Stimulated activated naive B cell treated with anti-CD40 and anti-IgM and Interleukin-4, amounts not matched to agents 10 μg/mL and 1 μg/mL and 100 μg/mL, for 72 hours (primary cell): ENCODE measurements at regions not wholly inside any gene's neighbourhood (a gene's known extent, or its start where the extent isn't known, plus 50 kb on each side); places are given as distances from the start of the nearest gene placed in this dataset.

Source experiments
- ATAC-seq, 2 donors: fragments of 150-1000 bp; cut with Tn5 transposase; replicated peaks; 2 replicates each; pipeline ENCODE4 v1.10.0; 2021; ENCODE audit warnings: moderate library complexity in 1 of 2
- DNase-seq: peaks from one replicate; pipeline ENCODE4 v3.0.0; 2021
- H3K27ac Mint-ChIP-seq: one replicate; pipeline ENCODE4 v1.8.0; 2022; ENCODE audit warnings: mild to moderate bottlenecking, mixed read lengths
- H3K27me3 Mint-ChIP-seq, 2 donors: one replicate each; pipeline ENCODE4 v1.8.0; 2022; ENCODE audit warnings: mixed read lengths in 2 of 2
- H3K36me3 Mint-ChIP-seq, 2 donors: one replicate each; pipeline ENCODE4 v1.8.0; 2022; ENCODE audit warnings: mixed read lengths in 2 of 2, mild to moderate bottlenecking in 1 of 2
- H3K4me1 Mint-ChIP-seq, 2 donors: one replicate each; pipeline ENCODE4 v1.8.0; 2022; ENCODE audit warnings: mixed read lengths in 2 of 2, mild to moderate bottlenecking in 1 of 2
- H3K4me3 Mint-ChIP-seq, 2 donors: one replicate each; pipeline ENCODE4 v1.8.0; 2022; ENCODE audit warnings: mild to moderate bottlenecking in 2 of 2, mixed read lengths in 2 of 2, moderate library complexity in 1 of 2
- H3K9me3 Mint-ChIP-seq, 2 donors: one replicate each; pipeline ENCODE4 v1.8.0; 2022; ENCODE audit warnings: mixed read lengths in 2 of 2, mild to moderate bottlenecking in 1 of 2

DNA sequence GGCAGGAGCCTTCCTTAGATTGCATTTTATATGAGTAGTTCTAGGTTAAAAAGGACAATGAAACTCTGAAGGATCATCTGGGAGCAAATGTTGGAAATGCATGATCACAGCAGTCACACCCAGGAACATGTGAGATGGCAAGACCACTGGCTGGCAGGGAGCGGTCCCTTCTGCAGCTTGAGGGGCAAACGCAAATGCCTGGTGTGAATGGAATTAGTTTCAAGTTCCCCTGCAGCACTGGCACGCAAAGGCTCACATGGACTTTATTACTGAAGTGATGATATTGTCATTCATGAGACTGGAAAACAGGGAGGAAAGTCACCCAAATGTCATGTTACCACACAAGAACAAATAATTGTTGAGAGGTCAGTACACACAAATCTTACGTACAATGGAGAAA lies 223.3 kb downstream of the FBXO15 start:
- no peak for ATAC-seq
- no peaks in the 10 kb centered on the region for H3K4me1 Mint-ChIP-seq
- no peak for DNase-seq

DNA sequence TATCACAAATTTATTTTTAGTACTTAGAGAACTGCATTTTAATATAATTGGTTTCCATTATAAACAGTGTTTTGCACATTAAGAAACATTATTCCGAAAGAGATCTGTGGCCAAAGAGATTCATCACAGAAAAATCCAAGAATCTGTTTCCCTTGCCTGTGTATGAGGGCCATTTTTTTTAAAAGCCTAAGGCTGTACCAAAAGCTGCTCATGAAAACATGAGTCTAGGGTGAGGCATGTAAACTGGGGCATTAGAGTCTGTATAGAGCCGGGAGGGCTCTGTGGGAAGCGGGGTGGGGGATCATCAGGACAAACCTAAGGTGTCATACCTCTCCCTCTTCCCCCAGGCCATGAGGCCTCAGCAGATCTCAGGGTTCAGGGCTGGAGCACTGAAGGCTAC lies 223.8 kb downstream of the FBXO15 start:
- H3K27me3 Mint-ChIP-seq, result peaks cover 18 to 20% of the 10 kb centered on the region in 2 donors
- ATAC-seq (no peak), DNase-seq (no peak)
- H3K36me3 Mint-ChIP-seq, result no peaks in the 10 kb centered on the region
- no peak overlapping the region for H3K27ac Mint-ChIP-seq
- no peaks in the 10 kb centered on the region for H3K9me3 Mint-ChIP-seq
- no peaks in the 10 kb centered on the region for H3K4me1 Mint-ChIP-seq
- no peak overlapping the region for H3K4me3 Mint-ChIP-seq

More for the DNA sequence above, 223.3 kb downstream of the FBXO15 start:
- no peaks in the 10 kb centered on the region for H3K36me3 Mint-ChIP-seq
- H3K9me3 Mint-ChIP-seq, result no peaks in the 10 kb centered on the region
- peaks cover 18 to 20% of the 10 kb centered on the region in 2 donors for H3K27me3 Mint-ChIP-seq
- no peak overlapping the region for H3K27ac Mint-ChIP-seq
- H3K4me3 Mint-ChIP-seq, result no peak overlapping the region

DNA sequence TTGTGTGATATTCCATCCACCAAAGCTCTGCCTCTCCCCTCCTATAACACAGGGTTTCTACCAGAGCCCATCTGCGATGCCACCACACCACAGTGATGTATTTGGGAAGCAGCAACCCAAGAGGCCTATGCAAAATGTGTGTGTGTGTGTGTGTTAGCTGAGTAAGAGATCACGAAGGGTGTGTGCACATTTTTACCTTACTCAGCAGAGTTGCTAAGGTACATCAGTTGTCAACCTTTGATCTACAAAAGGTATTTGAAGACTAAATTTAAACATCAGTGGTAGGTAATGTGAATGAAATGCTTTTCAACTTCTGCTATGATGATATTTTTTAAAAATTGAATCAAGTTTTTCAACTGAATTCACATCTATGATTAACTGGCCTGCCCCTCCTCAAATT lies 227.6 kb downstream of the FBXO15 start:
- Mint-ChIP-seq H3K4me3 (no peak overlapping the region), H3K9me3 (no peaks in the 10 kb centered on the region), H3K27me3 (peaks cover 18 to 20% of the 10 kb centered on the region in 2 donors), H3K36me3 (no peaks in the 10 kb centered on the region), H3K4me1 (no peaks in the 10 kb centered on the region), H3K27ac (no peak overlapping the region)
- DNase-seq, result no peak
- no peak for ATAC-seq

DNA sequence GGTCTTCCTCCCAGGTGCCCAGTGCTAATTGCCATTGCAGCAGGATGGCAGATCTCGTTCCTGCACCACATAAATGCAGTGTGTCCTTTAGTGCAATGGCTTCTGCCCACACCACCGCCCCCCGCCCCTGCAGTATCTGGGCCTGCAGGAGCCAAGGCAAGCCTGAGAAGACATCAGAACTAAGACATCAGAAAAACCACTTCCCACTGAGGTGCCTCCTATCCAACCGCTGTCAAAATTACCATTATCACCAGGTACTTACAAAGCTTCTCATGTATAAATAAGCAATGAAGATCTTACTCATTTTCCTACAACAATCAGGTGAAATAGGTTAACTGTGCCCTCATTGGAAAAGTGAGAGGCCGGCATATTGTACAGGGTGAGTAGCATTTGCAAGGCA lies 228.8 kb downstream of the FBXO15 start:
- no peak overlapping the region for H3K27ac Mint-ChIP-seq
- peaks cover 13 to 20% of the 10 kb centered on the region in 2 donors for H3K27me3 Mint-ChIP-seq
- H3K9me3 Mint-ChIP-seq, result no peaks in the 10 kb centered on the region
- H3K4me3 Mint-ChIP-seq, result no peak overlapping the region
- H3K36me3 Mint-ChIP-seq, result no peaks in the 10 kb centered on the region
- H3K4me1 Mint-ChIP-seq, result no peaks in the 10 kb centered on the region
- DNase-seq, result no peak
- no peak for ATAC-seq

DNA sequence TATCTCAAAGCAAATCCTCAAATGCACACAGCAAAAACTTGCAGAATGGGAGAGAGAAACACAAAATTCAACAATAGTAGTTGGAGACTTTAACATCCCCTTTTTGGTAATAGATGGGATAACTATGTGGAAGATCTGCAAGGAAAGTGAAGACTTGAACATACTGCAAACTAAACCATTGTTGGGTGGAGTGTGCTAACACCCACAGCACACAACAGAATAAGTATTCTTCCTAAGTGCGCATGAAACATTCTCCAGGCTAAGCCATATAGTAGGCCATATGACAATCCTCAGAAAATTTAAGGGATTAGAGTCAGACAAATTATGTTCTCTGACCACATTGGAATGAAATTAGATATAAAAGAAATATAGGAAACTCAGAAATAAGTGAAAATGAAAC lies 230.6 kb downstream of the FBXO15 start:
- no peak for DNase-seq
- Mint-ChIP-seq H3K27me3 (peaks cover 18% of the 10 kb centered on the region in 2 donors), H3K4me1 (no peaks in the 10 kb centered on the region), H3K36me3 (no peaks in the 10 kb centered on the region), H3K4me3 (no peak overlapping the region), H3K9me3 (peaks cover 0 to 1% of the 10 kb centered on the region in 2 donors), H3K27ac (no peak overlapping the region)
- no peak for ATAC-seq

DNA sequence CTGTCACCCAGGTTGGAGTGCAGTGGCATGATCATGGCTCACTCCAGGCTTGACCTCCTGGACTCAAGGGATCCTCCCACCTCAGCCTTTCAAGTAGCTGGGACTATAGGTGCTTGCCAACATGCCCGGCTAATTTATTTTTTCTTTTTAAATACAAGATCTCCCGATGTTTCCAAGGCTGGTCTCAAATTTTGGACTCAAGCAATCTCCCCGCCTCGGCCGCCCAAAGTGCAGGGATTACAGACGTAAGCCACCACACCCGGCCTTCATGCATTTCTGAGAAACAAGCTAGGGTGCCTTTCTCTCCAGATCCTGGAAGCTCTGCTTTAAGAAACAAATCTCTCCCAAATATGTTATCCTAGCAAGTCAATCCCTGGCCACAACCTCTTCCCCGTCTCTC lies 234.1 kb downstream of the FBXO15 start:
- H3K27ac Mint-ChIP-seq, result no peak overlapping the region
- H3K4me3 Mint-ChIP-seq, result no peak overlapping the region

DNA sequence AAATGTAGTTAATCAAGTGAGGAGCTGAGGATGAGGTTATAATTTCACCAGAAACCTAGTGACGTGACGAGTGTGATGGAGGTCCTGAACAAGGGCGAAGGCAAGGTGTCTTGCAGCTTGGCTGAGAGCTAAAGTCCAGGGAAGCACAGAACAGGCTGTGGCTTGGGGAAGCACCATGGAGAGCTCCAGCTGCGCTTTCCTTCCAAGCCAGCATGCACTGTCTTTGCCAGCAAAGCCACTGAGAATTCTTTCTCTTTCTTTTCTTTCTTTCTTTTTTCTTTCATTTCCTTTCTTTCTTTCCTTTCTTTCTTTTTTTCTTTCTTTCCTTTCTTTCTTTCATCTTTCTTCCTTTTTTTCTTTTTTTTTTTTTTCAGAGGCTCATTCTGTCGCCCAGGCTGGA lies 239.3 kb downstream of the FBXO15 start:
- H3K27me3 Mint-ChIP-seq, result peaks cover 23 to 25% of the 10 kb centered on the region in 2 donors
- no peak overlapping the region for H3K4me3 Mint-ChIP-seq
- DNase-seq (no peak), ATAC-seq (no peak)
- H3K27ac Mint-ChIP-seq, result no peak overlapping the region
- H3K9me3 Mint-ChIP-seq, result peaks cover 0 to 1% of the 10 kb centered on the region in 2 donors
- no peaks in the 10 kb centered on the region for H3K4me1 Mint-ChIP-seq
- H3K36me3 Mint-ChIP-seq, result no peaks in the 10 kb centered on the region

More for the DNA sequence above, 234.1 kb downstream of the FBXO15 start:
- H3K9me3 Mint-ChIP-seq, result peaks cover 0 to 1% of the 10 kb centered on the region in 2 donors
- DNase-seq, result no peak
- no peak for ATAC-seq
- H3K36me3 Mint-ChIP-seq, result no peaks in the 10 kb centered on the region
- peaks cover 14 to 17% of the 10 kb centered on the region in 2 donors for H3K27me3 Mint-ChIP-seq
- H3K4me1 Mint-ChIP-seq, result no peaks in the 10 kb centered on the region

DNA sequence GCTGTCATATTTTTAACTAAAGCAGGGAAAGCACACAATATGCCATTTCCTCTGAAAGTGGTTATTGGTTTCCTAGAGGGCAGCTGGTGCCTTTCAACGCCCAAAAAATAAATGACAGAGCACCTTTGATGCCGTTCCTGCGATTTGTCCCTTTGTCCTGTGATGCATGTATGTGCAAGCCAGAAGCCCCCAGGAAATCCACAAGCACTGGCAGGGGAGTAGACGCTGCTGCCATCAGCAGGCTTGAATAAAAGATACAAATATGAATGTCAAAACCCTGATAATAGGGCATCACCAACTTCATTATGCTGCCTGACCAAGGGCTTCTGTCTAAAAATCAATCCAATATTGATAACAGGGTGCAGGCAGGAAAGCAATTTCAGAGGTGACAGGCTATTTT lies 246.1 kb downstream of the FBXO15 start:
- Mint-ChIP-seq H3K9me3 (no peaks in the 10 kb centered on the region), H3K4me1 (no peaks in the 10 kb centered on the region), H3K27me3 (peaks cover 8 to 14% of the 10 kb centered on the region in 2 donors), H3K36me3 (no peaks in the 10 kb centered on the region), H3K27ac (no peak overlapping the region), H3K4me3 (no peak overlapping the region)
- DNase-seq, result no peak
- no peak for ATAC-seq

DNA sequence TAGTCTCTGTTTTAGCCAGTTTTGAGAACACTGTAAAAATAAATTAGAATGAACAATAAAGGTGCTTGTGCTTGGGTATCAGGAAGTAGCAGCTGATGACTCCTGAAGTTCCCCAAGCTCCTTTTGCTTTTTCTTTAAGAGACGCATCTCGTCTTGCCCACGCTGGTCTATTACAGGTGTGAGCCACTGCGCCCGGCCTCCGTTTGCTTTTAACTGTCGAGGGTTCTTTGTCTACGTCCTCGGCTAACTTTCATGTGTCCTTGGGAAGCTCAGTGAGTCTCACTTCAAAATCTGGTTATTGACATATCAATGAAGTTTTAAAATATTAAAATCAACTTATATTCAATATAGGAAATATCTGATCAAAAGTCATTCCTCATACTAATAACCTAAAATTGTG lies 246.5 kb downstream of the FBXO15 start:
- no peaks in the 10 kb centered on the region for H3K9me3 Mint-ChIP-seq
- ATAC-seq, result no peak
- H3K4me1 Mint-ChIP-seq, result peaks cover 0 to 4% of the 10 kb centered on the region in 2 donors
- no peak overlapping the region for H3K27ac Mint-ChIP-seq
- H3K27me3 Mint-ChIP-seq, result peaks cover 5 to 10% of the 10 kb centered on the region in 2 donors
- H3K4me3 Mint-ChIP-seq, result no peak overlapping the region
- no peaks in the 10 kb centered on the region for H3K36me3 Mint-ChIP-seq
- no peak for DNase-seq

DNA sequence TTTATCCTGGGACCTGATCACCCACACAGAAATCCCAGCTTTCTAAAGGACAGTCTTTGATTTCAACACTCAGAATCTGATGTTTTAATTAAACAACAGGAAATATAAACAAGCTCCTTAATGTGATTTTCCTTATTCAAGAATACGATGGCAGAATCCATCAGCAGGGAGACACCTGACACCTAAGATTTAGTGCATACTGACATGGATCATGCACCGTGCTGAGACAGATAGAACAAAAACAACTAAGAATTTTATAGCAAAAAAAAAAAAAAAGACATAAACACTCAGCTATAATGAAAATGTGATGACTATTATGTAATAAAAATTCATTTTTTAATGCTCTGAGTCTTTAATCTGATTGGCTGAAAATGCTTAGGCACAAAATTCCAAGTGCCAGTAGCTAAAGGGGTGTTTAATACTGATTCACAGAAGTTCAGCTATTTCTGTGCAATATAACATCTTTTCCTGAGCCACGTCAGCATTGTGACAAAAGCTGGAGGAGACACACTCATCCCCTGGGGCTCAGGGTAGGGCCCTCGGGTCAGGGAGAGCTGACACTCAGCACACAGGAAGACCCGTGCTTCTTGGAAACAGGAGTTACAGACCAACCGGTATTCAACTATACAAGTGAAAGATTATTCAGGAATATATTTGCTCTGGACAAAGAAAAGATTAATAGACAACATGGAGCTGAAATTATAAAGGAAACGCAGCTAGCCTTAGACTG lies 247.4 kb downstream of the FBXO15 start:
- H3K4me1 Mint-ChIP-seq, result peaks cover 1 to 9% of the 10 kb centered on the region in 2 donors
- H3K9me3 Mint-ChIP-seq, result no peaks in the 10 kb centered on the region
- peaks cover 5 to 8% of the 10 kb centered on the region in 2 donors for H3K27me3 Mint-ChIP-seq
- no peak overlapping the region for H3K4me3 Mint-ChIP-seq
- no peaks in the 10 kb centered on the region for H3K36me3 Mint-ChIP-seq
- ATAC-seq, result no peak
- no peak overlapping the region for H3K27ac Mint-ChIP-seq
- DNase-seq, result no peak

DNA sequence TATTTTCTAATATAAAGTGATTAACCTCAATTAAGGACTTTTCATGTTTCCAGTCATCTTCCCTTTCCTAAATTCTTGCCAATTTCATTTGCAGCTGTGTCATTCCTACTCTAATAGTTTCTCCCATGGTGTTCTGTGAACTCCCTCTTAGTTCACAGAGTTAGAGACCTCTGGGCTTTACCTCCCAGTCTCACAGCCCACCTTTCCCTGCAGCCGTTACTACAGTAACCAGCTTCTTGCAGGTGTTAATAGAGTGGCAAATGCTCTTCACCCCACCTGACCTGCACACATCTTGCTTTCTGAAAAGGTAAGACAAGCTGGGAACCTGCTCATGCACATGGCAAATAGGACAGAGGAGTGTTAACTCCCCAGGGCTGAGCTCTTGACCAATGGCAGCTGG lies 250.1 kb downstream of the FBXO15 start:
- Mint-ChIP-seq H3K27ac (no peak overlapping the region), H3K27me3 (peaks cover 0 to 4% of the 10 kb centered on the region in 2 donors), H3K36me3 (no peaks in the 10 kb centered on the region), H3K4me3 (no peak overlapping the region), H3K4me1 (peaks cover 1 to 9% of the 10 kb centered on the region in 2 donors), H3K9me3 (no peaks in the 10 kb centered on the region)
- ATAC-seq (no peak), DNase-seq (no peak)

DNA sequence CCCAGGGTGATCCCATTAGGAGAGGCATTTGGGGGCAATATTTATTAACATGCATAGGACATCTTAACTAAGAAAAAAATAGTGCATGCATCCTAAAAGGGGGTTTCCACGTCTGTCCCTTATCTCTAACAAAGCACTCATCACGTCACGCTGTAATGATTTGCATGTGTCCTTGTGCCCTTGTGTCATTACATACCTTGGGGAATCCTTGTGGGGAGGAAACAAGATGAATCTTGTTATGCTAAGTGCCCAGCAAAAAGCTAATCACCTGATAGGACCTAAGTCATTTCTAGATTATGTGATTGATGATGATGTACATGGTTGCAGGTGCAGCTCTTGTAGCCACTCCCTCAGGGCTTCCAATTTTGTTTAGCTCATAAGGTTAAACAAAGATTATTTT lies 250.9 kb downstream of the FBXO15 start:
- ATAC-seq (peak; percentile 66 to 91), DNase-seq (peak; percentile 2)
- Mint-ChIP-seq H3K9me3 (no peaks in the 10 kb centered on the region), H3K4me1 (peaks cover 1 to 14% of the 10 kb centered on the region in 2 donors), H3K27ac (peak overlapping the region; percentile 42), H3K36me3 (no peaks in the 10 kb centered on the region), H3K4me3 (no peak overlapping the region), H3K27me3 (peaks cover 0 to 4% of the 10 kb centered on the region in 2 donors)

DNA sequence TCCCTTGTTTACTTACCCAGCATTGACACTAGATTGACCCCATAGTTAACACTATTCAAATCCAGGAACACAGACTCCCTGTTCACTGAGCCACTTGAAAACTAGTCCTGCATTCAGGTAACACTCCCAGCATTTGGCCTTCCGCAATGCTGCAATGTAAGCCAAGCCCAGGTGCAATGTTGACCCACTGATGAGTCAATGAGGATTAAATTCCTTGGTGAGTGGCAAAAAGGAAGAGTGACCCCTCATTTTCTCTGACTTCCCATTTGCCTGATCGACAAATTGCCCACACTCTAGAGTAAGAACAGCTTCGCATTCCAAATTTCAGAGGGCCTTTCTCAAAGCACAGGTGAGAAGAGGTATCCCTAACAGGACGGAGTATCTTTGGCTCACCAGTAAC lies 251.9 kb downstream of the FBXO15 start:
- no peak overlapping the region for H3K4me3 Mint-ChIP-seq
- no peak for ATAC-seq
- peaks cover 2 to 4% of the 10 kb centered on the region in 2 donors for H3K27me3 Mint-ChIP-seq
- no peak overlapping the region for H3K27ac Mint-ChIP-seq
- peaks cover 1 to 14% of the 10 kb centered on the region in 2 donors for H3K4me1 Mint-ChIP-seq
- H3K9me3 Mint-ChIP-seq, result no peaks in the 10 kb centered on the region
- no peak for DNase-seq
- no peaks in the 10 kb centered on the region for H3K36me3 Mint-ChIP-seq

DNA sequence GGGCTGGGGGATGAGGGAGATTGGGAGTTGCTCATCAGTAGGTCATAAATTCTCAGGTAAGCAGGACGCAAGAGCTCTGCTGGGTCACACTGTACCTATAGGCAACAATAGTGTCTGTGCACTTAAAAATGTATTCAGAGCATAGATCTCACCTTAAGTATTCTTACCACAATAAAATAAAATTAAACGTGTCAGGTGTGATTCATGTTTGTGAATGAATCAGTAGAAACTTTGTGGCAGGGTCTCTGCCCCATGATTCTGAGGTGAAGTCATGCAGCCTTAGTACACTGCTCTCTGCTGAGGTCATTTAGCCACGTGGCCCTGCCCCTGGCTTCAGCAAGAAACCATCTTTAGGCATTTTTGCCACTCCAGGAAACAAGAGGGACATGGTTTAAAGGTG lies 253.8 kb downstream of the FBXO15 start:
- H3K36me3 Mint-ChIP-seq, result no peaks in the 10 kb centered on the region
- no peak overlapping the region for H3K4me3 Mint-ChIP-seq
- H3K9me3 Mint-ChIP-seq, result no peaks in the 10 kb centered on the region
- peaks cover 4 to 6% of the 10 kb centered on the region in 2 donors for H3K27me3 Mint-ChIP-seq
- peaks cover 1 to 14% of the 10 kb centered on the region in 2 donors for H3K4me1 Mint-ChIP-seq
- H3K27ac Mint-ChIP-seq, result no peak overlapping the region
- DNase-seq (no peak), ATAC-seq (no peak)

DNA sequence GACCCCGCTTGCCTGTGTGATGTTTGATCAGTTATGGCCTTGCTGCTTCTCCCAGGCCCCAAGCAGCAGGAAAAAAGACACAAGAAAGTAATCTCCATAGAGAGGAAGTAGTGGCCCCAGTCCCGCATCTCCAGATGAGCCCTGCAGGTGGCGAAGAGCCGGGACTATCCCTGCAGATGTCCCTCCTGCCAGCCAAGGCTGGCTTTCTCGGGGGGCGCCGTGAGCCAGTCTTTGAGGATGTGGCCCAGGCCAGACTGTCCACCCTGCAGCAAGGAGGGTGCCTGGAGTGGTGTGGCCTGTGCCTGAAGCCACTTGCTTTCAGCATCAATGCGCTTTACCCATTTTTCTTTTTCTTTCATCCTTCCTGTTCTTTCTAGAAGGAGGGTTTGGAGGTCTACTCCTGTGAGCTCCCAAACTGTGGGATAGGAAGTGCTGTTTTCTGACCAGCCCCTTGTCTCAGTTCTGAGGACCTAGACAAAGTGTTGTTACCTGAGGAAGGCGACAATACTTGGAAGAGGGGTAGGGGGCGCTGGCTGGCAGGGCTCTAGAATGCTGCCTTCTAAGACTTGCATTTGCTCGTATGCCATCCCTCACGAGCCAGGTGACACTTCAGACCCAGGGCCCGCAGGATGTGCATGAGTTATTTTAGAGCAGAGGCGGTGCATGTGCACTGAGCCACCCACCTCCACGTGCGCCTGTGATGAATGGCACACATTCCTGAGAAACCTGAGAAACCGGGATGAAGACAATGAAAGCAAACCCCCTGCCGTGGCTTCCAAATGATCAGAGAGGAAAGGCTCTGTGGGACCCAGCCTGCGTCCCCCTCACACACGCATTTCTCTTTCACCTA lies 255.8 kb downstream of the FBXO15 start:
- Mint-ChIP-seq H3K27me3 (peaks cover 4 to 6% of the 10 kb centered on the region in 2 donors), H3K36me3 (no peaks in the 10 kb centered on the region), H3K9me3 (no peaks in the 10 kb centered on the region), H3K4me3 (no peak overlapping the region), H3K27ac (no peak overlapping the region), H3K4me1 (peaks cover 1 to 14% of the 10 kb centered on the region in 2 donors)
- no peak for DNase-seq
- peak in 1 of 2 donors; percentile 36 for ATAC-seq
